GM23338 (cell line): ENCODE measurements at regions not wholly inside any gene's neighbourhood (a gene's known extent, or its start where the extent isn't known, plus 50 kb on each side); places are given as distances from the start of the nearest gene placed in this dataset.

Experiments
- ATAC-seq: fragments of 200-7000 bp; cut with Tn5 transposase; 3 replicates; pipeline ENCODE4 v1.9.1; 2020
- DNase-seq: peaks from one replicate; pipeline ENCODE4 v3.0.0-alpha.2; 2015; ENCODE audit warnings: low spot score
- H2AFZ ChIP-seq: fragments of 200-600 bp; sonication (generic); 2 replicates; pipeline ENCODE4 v1.8.0; 2016; ENCODE audit warnings: antibody characterized with exemption, mild to moderate bottlenecking, moderate library complexity
- H3F3A ChIP-seq: fragments of 200-600 bp; sonication (generic); replicated peaks from 2 replicates; pipeline ENCODE4 v1.8.0; 2017; ENCODE audit warnings: antibody characterized with exemption, mixed run types, low read depth
- H3K27ac ChIP-seq: fragments of 200-600 bp; sonication (generic); 2 replicates; pipeline ENCODE4 v1.6.1; 2016; ENCODE audit warnings: low read depth
- H3K27me3 ChIP-seq: fragments of 200-600 bp; sonication (generic); 2 replicates; pipeline ENCODE4 v1.8.0; 2016; ENCODE audit warnings: mild to moderate bottlenecking, mixed run types, moderate library complexity; ENCODE audit not compliant: insufficient read depth
- H3K36me3 ChIP-seq: fragments of 200-600 bp; sonication (generic); 2 replicates; pipeline ENCODE4 v1.8.0; 2016; ENCODE audit warnings: mild to moderate bottlenecking; ENCODE audit not compliant: insufficient read depth
- H3K4me1 ChIP-seq: fragments of 200-600 bp; sonication (generic); 2 replicates; pipeline ENCODE4 v1.8.0; 2016; ENCODE audit warnings: mild to moderate bottlenecking, moderate library complexity; ENCODE audit not compliant: insufficient read depth
- H3K4me2 ChIP-seq: fragments of 200-600 bp; sonication (generic); 2 replicates; pipeline ENCODE4 v1.7.1; 2017; ENCODE audit warnings: mixed run types
- H3K4me3 ChIP-seq: fragments of 200-600 bp; sonication (generic); 2 replicates; pipeline ENCODE4 v1.6.1; 2016; ENCODE audit warnings: mixed run types
- H3K79me2 ChIP-seq: fragments of 200-600 bp; sonication (generic); replicated peaks from 2 replicates; pipeline ENCODE4 v1.8.0; 2017; ENCODE audit warnings: mild to moderate bottlenecking; ENCODE audit not compliant: insufficient read depth
- H3K9me2 ChIP-seq: fragments of 200-600 bp; sonication (generic); 2 replicates; pipeline ENCODE4 v1.8.0; 2017; ENCODE audit not compliant: insufficient read depth
- H4K20me1 ChIP-seq: fragments of 200-600 bp; sonication (generic); replicated peaks from 2 replicates; pipeline ENCODE4 v1.8.0; 2017; ENCODE audit warnings: mild to moderate bottlenecking; ENCODE audit not compliant: insufficient read depth
- H3K27ac Mint-ChIP-seq: 2 replicates; pipeline ENCODE4 v1.8.0; 2020; ENCODE audit warnings: inconsistent platforms, mild to moderate bottlenecking, moderate library complexity, mixed read lengths
- H3K27me3 Mint-ChIP-seq: 3 replicates; pipeline ENCODE4 v1.8.0; 2022; ENCODE audit warnings: low read depth, mild to moderate bottlenecking, moderate library complexity, mixed read lengths, inconsistent platforms; ENCODE audit not compliant: insufficient read depth, poor library complexity
- H3K36me3 Mint-ChIP-seq: 3 replicates; pipeline ENCODE4 v1.8.0; 2021; ENCODE audit warnings: low read depth, mild to moderate bottlenecking, inconsistent platforms, moderate library complexity, mixed read lengths
- H3K4me1 Mint-ChIP-seq: 3 replicates; pipeline ENCODE4 v1.8.0; 2020; ENCODE audit warnings: mild to moderate bottlenecking, inconsistent platforms, mixed read lengths
- H3K4me3 Mint-ChIP-seq: 3 replicates; pipeline ENCODE4 v1.8.0; 2021; ENCODE audit warnings: moderate library complexity, mild to moderate bottlenecking, inconsistent platforms, mixed read lengths
- H3K9me3 Mint-ChIP-seq: 3 replicates; pipeline ENCODE4 v1.8.0; 2020; ENCODE audit warnings: moderate library complexity, mild to moderate bottlenecking, inconsistent platforms, mixed read lengths
- CREB1 ChIP-seq: fragments of 250-450 bp; sonication (Bioruptor Pico); IDR thresholded peaks from 2 replicates; pipeline ENCODE4 v1.5.0; 2020; ENCODE audit warnings: low read depth, mild to moderate bottlenecking, moderate library complexity
- EZH2 ChIP-seq: fragments of 200-600 bp; sonication (generic); IDR thresholded peaks from one replicate; pipeline ENCODE4 v1.8.0; 2017; ENCODE audit warnings: antibody characterized with exemption, mild to moderate bottlenecking, low read depth; ENCODE audit not compliant: unreplicated experiment
- EZH2phosphoT487 ChIP-seq: fragments of 200-600 bp; sonication (generic); IDR thresholded peaks from one replicate; pipeline ENCODE4 v1.8.1; 2018; ENCODE audit warnings: antibody characterized with exemption; ENCODE audit not compliant: unreplicated experiment
- JUNB ChIP-seq: IDR thresholded peaks from one replicate; pipeline ENCODE4 v1.6.1; 2016; ENCODE audit warnings: antibody characterized with exemption; ENCODE audit not compliant: unreplicated experiment
- POLR2AphosphoS5 ChIP-seq: IDR thresholded peaks from 2 replicates; pipeline ENCODE4 v1.6.1; 2016; ENCODE audit warnings: antibody characterized with exemption, low read depth
- STAT1 ChIP-seq: IDR thresholded peaks from one replicate; pipeline ENCODE4 v1.6.1; 2016; ENCODE audit warnings: antibody characterized with exemption; ENCODE audit not compliant: unreplicated experiment
- ZNF114 ChIP-seq: fragments of 250-450 bp; sonication (Bioruptor Pico); IDR thresholded peaks from 2 replicates; pipeline ENCODE4 v1.5.0; 2020; ENCODE audit warnings: mild to moderate bottlenecking, moderate library complexity
- ZNF331 ChIP-seq: fragments of 250-450 bp; sonication (Bioruptor Pico); IDR thresholded peaks from 2 replicates; pipeline ENCODE4 v1.5.0; 2020; ENCODE audit warnings: low read depth, mild to moderate bottlenecking, moderate library complexity
- ZNF462 ChIP-seq: fragments of 250-450 bp; sonication (Bioruptor Pico); IDR thresholded peaks from 2 replicates; pipeline ENCODE4 v1.5.0; 2020; ENCODE audit warnings: mild to moderate bottlenecking, moderate library complexity

DNA sequence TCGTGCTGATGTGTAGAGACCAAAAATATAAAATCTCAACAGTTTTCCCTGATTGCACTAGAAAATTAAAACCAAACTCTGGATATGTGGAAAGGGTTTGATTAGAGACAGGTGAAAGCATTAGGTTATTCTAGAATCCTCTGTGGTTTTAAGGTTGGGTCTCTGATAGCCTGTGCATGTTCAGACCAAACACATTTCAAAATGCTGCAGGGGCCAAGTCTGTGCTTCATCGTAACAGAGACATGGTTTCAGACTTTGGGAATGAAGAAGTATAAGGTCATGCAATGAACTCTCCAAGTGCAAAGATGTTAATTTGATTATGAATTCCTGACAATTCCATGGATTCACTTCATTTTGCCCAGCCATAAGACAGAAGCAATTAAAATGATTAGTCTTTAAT, 261.0 kb upstream of the KCNJ16 start:
- Mint-ChIP-seq H3K9me3 (no peaks in the 10 kb centered on the region), H3K36me3 (no peaks in the 10 kb centered on the region), H3K27me3 (no peaks in the 10 kb centered on the region), H3K4me1 (no peaks in the 10 kb centered on the region), H3K4me3 (no peak overlapping the region), H3K27ac (no peak overlapping the region)
- Histone ChIP-seq H4K20me1 (no peaks in the 10 kb centered on the region), H3K27ac (no peak overlapping the region), H3K27me3 (no peaks in the 10 kb centered on the region), H3K4me3 (no peak overlapping the region), H3K36me3 (no peaks in the 10 kb centered on the region), H3K9me2 (no peaks in the 10 kb centered on the region), H2AFZ (no peak overlapping the region), H3K4me2 (no peak overlapping the region), H3F3A (no peaks in the 10 kb centered on the region), H3K4me1 (no peaks in the 10 kb centered on the region), H3K79me2 (no peaks in the 10 kb centered on the region)
- no peak for DNase-seq
- TF ChIP-seq STAT1 = no peak
- no peak for TF ChIP-seq EZH2
- TF ChIP-seq CREB1 (CRISPR knock-in tag) = no peak
- no peak for TF ChIP-seq EZH2phosphoT487
- no peak for TF ChIP-seq JUNB
- no peak for ATAC-seq

GRCh38 chr17:69815406-69815805, 259.6 kb upstream of the KCNJ16 start:
- H3K9me2 ChIP-seq = no peaks in the 10 kb centered on the region
- ATAC-seq (no peak), DNase-seq (no peak)
- no peak overlapping the region for H3K4me2 ChIP-seq
- H3K79me2 ChIP-seq = no peaks in the 10 kb centered on the region
- H3K27me3 Mint-ChIP-seq = no peaks in the 10 kb centered on the region
- no peak overlapping the region for H3K4me3 Mint-ChIP-seq
- no peaks in the 10 kb centered on the region for H3K9me3 Mint-ChIP-seq
- H3K4me1 ChIP-seq = no peaks in the 10 kb centered on the region
- no peaks in the 10 kb centered on the region for H3K36me3 Mint-ChIP-seq
- no peaks in the 10 kb centered on the region for H4K20me1 ChIP-seq
- no peaks in the 10 kb centered on the region for H3F3A ChIP-seq
- H3K27ac ChIP-seq = no peak overlapping the region
- no peaks in the 10 kb centered on the region for H3K4me1 Mint-ChIP-seq
- no peak overlapping the region for H3K27ac Mint-ChIP-seq
- H3K27me3 ChIP-seq = no peaks in the 10 kb centered on the region
- TF ChIP-seq ZNF331 (CRISPR knock-in tag) = no peak
- no peak for TF ChIP-seq EZH2
- no peak for TF ChIP-seq POLR2AphosphoS5
- no peak for TF ChIP-seq JUNB
- no peak for TF ChIP-seq ZNF114 (CRISPR knock-in tag)
- no peak overlapping the region for H3K4me3 ChIP-seq
- H3K36me3 ChIP-seq = no peaks in the 10 kb centered on the region
- H2AFZ ChIP-seq = no peak overlapping the region

DNA sequence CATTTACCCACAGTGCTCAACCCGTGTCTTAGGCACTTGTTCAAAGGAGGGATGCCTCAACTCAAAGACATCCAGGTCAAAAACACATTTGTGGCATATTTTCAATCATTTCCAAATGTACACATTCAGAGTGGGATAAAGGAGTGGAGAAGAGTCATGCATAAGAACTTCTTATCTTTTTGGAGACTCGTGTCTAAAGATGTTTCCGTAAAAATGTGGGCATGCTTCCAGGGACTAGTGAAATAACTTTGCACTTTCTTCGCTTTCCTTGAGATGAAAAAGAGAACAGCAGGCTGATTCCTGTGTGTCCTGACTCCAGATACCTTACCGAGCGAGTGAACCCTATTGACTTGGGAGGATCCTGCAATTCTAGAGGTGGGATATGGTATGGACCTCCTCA, 256.6 kb upstream of the KCNJ16 start:
- ATAC-seq (no peak), DNase-seq (no peak)
- H3K36me3 Mint-ChIP-seq = no peaks in the 10 kb centered on the region; the same call in 2 of the 3 replicates
- H3K4me3 Mint-ChIP-seq = no peak overlapping the region
- peaks cover 1% of the 10 kb centered on the region for H3K27me3 Mint-ChIP-seq
- no peaks in the 10 kb centered on the region for H3K4me1 Mint-ChIP-seq
- H3K4me2 ChIP-seq = no peak overlapping the region
- no peak overlapping the region for H2AFZ ChIP-seq
- no peaks in the 10 kb centered on the region for H3K4me1 ChIP-seq
- H3K4me3 ChIP-seq = no peak overlapping the region
- H3K27ac ChIP-seq = no peak overlapping the region
- no peaks in the 10 kb centered on the region for H3F3A ChIP-seq
- no peaks in the 10 kb centered on the region for H3K27me3 ChIP-seq
- H3K9me3 Mint-ChIP-seq = peaks cover 8% of the 10 kb centered on the region; the same call in 2 of the 3 replicates
- H3K27ac Mint-ChIP-seq = no peak overlapping the region
- H3K9me2 ChIP-seq = no peaks in the 10 kb centered on the region
- no peaks in the 10 kb centered on the region for H3K36me3 ChIP-seq
- no peaks in the 10 kb centered on the region for H3K79me2 ChIP-seq
- no peaks in the 10 kb centered on the region for H4K20me1 ChIP-seq
- no peak for TF ChIP-seq ZNF462
- TF ChIP-seq JUNB = no peak
